NCI-H2029 (cell line): ENCODE measurements at regions not wholly inside any gene's neighbourhood (a gene's known extent, or its start where the extent isn't known, plus 50 kb on each side); places are given as distances from the start of the nearest gene placed in this dataset.

Experiments
- DNase-seq: peaks from one replicate; lab custom pipeline; 2025; lab: John Stamatoyannopoulos, UW

DNA sequence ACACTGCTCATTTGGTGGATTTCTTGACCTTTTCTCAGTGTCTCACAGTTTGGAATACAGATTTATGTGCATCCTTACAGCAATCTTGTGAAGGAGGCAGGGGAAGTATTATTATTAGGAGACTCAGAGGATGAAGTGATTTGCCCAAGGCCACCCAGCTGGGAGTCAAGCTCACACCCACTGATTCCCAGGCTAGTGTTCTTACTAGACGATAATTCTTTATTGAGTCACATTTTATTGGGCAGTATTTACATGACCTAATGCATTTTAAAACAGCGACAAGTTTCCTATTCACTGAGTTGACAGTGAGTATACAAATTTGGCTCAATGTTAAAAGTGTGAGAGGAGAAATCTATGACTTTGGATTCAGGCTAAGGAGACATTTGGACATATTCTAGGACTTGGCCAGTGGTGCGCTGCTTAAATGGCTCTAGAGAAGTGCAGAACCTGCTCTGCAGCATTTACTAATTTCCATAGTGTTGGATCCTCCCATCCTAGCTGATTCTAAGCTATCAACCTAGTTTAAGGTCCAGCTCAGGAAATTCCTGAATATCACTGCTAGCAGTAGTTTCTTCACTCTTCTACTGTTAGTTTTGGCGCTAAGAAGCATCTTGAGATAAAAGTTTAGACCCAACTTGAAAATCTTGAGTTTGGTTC, 199.3 kb downstream of the MTX2 start:
- DNase-seq = no peak

DNA sequence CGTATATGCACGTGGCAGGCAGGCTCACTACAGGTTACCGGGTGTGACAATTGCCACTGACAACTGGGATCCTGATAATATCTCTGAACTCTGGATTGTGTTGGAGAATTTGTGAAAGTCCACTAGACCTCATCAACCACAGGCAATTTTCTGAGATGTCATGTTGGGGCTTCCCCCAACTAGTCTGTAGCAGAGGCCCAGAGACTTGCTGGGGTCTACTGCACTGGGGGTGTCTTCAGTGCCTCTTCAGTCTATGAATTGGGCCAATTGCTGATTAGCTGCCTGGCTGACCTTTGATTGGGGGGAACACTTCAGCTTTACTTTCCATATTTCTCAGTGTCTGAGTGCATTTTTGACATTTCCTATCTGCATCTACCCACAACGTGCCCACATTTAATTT, 201.5 kb downstream of the MTX2 start:
- DNase-seq = no peak

DNA sequence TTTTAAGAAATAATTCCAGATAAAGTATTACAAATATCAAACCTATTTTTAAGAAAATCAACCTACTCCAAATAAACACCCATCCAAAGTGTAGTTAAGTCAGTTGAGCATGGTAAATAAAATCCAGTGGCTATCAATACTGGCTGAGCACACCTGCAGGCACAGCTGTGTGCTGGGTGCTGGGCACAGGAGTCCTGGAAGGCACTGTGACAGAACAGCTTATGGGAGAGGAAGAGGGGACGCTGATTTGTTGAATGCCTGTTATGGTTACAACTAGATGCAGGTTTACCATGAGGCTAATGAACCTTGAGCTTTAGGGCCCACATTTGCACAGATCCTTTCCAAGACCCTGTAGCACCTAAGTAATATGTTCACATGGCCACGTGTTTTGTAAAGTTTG, 202.7 kb downstream of the MTX2 start:
- no peak for DNase-seq

DNA sequence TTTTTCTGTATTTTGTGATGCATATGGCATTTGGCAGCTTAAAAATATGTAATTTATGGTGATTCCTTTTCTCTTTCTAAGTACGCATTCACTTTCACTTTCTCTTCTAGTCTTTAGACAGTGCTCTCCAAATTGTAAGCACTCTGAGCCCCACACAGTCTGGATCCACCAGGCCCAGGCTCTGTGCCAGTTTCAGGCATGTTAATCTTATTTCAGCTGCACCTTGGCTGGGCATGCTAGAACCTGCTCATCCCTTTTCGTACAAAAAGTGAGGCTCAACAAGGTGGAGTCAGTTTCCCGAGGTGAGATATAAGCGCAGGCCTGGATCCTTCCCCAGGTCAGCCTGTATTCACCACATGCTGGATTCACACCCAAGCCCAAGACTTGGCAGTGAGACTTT, 203.9 kb downstream of the MTX2 start:
- peak; percentile 86 for DNase-seq

DNA sequence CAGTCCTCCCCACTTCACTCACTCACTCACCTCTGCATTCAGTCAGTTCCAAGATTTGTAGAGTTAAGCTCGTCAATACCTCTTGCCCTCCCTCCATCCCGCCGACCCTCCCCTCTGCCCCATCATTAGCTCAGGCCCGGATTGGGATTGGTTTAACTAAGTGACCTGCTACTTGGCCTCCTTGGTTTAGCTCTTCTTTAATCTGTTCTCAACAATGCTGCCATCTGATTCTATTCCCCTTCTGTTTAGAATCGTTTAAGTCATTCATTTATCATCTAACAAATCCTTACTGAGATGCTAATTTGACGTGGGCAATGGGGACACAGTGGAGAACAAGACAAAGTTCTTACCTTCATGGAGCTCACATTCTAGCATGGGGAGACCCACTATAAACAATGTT, 204.6 kb downstream of the MTX2 start:
- DNase-seq = no peak

DNA sequence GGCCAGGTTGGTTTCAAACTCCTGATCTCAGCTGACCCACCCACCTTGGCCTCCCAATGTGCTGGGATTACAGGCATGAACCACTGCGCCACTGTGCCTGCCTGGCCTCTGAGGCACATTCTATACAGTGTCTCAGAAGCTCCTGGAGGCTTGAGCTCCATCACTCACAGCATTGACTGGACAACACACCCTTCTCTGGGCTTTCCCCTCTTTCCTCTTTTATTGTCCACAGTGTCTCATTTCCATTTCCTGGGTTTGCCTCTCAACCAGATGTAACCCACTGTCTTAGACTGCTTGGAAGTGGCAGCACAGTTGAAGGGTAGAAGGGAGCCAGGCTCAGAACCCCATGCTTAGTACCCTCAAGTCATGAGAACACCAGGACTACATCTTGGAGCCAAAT, 208.1 kb downstream of the MTX2 start:
- DNase-seq = no peak

DNA sequence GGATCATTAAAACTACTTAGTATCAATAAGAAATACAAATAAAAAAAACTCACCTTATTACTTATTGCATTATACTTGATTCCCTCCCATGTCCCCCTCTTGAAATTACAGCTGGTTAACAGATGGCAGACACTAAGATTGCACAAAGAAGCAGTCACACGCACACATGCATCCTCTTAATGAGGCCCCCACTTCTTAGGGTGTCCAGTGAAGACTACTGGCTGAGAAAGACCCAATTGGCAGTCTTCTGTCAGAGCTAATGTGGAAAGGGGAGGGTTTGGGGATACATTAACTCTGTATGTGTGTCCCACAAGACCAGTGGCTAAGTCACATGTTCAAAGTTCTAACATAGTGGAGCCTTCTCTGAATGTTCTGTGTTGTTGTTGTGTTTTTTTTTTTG, 210.7 kb downstream of the MTX2 start:
- no peak for DNase-seq

DNA sequence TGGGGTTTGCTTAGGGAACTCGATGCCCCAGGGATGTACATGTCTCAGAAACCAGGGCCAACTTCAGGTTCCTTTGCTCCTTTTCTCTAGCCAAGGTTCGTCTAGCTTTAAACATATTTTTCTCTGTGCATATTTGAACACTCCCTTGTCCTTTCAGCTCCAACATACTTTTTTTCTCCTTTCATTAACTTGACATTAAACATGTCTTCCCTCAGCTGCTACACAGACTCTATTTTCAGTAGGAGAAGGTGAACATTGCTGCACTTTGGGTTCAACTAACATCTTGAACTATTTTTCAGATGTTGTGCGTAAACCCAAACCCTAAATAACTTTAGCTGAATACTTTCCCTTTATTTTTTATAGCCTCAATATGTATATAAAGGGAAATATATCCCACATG, 212.9 kb downstream of the MTX2 start:
- DNase-seq = no peak

DNA sequence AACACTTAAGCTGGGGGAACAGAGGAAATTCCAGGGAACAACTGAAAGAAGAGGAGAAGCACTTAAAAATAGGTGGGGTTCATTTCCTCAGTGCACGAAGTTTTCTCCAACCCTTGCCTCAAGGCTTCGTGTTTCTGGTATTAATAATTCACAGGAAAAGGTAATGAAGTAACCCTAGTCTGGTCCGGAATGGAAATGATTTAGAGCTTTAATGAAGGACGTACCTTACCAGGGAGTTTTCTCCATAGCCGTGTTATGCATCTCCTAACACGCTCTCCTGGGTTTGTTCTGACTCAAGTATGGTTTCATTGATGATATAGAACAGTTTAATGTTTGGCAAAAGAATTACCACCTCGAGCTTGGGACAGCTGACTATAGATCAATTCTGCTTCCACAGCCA, 214.2 kb downstream of the MTX2 start:
- DNase-seq = no peak

DNA sequence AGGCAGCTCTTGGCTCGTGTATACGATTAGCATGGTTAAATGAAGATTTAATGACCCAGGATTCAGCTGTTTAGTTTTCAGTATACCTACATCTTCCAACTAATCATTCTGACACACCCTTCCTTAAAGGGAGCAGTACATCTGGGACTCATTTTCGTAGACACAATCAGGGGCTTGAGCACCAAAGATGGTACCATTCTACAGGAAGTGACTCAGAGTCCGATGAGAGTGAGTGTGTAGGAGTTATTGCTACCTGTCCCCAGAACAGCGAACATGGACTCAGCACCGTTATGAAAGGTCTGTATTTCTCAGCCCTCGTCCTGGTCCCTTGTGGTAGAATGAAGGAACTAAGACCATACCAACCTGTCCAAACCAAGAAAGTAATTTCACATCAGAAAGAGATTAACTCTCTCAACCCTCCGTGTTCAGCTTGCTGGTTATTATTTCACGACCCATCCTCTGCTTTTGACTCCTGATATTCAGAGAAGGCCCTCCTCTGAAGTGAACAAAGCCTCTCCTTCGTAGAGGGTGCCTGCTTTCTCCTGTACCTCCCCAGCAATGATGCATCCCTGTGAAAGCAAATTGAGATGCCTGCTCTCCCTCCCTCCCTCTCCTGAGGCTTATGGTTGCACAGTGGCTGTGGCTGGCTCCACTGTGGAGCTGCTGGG, 214.8 kb downstream of the MTX2 start:
- no peak for DNase-seq

DNA sequence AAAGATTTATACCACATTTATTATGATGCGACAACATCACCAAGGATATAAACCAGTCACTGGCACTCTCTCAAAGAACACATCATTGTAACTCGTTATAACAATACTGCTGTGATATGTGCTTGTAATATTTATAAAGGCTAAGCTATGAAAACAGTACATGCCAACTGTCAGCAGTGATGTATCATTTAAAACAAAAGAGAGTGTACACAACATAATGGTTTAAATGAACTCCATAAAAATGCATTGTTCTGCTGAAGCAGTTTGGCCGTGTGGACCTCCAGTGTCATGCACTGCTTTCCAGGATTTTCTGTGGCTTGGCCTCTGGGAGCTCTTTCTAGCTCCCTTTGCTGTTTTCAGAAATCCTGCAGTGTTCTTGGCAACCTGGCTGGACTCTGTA, 215.6 kb downstream of the MTX2 start:
- DNase-seq = no peak

DNA sequence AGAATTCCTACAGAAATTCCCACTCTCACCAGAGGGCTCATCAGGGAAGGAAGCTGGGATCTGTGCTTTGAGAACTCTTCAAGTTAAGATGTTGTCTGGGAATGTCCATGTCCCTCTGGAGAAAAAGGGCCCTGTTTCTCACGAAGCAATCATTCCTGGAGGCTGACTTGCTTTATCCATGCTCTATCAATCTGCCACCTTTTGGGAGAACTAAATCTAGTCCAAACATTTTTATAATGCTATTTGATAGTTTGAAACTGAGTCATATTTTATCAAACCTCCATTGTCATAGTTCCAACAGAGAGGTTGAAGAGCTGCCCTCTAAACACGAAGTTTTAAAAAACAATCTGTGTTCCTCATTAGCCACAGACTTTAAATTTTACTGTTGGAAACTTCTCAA, 219.2 kb downstream of the MTX2 start:
- no peak for DNase-seq

DNA sequence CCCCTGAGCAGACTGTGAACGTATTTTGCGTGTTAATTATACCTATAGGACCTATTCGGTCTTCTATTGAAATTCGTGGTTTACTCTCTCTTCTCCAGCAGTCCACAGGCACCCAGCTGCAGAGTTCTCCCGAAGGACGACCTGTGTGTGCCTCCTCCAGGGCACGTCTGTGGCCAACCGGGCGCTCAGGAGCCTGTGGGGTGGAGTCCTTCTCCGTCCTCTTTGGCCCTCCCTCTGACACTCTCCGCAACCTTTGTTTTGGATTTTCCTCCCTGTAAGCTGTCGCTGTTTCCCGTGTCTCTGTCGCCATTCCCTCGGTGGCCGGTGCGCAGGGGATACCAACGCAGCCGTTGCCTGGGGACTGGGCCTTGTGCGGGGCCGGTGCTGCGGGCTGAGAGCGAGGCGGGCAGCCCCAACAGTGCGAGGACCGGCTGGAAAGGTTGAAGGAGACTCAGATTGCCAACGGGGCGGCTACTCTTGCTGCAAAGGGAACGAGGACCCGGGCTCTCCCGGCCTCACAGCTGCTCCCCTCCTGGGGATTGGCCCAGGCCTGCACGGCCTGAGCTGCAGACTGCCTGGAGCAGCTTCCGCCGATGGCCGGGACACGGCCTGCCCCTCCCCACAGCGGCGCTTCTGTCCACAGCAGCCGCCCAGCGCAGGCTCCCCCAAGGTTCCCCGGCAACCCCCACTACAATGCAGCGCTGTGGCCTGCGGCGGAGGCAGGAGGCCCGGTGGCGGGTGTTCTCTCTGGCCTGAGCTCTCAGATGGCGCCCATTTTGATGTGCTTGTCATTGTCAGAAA, 221.0 kb downstream of the MTX2 start:
- DNase-seq = no peak

DNA sequence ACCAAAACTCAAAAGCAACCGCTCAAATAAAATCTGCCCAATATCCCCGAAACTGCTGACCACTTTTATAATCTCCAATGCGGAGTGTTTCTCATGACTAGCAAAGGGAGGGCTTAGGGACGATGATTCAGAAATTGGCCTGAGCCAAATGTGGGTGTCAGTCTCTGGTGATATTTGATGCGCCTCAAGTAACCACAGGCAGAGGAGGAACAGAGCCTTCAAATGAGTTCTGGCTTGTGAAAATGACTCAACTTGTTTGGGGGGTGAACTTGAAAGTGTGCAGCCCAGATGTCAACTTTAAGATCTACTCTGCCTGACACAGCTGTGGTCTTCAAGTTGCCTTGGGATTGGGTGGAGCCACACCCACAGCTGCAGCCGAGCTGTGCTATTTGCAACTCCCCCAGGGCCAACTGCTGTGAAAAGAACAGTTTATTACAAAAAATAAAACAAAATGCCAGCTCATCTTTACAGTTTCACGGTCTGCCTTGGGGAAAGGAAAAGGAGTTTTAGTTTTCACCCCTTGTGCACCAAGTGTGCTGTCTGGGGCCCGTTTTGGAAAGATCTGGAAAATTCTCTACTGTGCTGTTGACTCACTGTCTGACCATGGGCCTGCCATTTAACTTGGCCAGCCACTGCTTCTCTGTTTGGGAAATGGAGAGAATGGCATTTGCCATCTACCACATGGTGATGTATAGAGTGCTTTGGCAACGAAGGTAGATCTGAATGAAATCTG, 222.1 kb downstream of the MTX2 start:
- DNase-seq = no peak

DNA sequence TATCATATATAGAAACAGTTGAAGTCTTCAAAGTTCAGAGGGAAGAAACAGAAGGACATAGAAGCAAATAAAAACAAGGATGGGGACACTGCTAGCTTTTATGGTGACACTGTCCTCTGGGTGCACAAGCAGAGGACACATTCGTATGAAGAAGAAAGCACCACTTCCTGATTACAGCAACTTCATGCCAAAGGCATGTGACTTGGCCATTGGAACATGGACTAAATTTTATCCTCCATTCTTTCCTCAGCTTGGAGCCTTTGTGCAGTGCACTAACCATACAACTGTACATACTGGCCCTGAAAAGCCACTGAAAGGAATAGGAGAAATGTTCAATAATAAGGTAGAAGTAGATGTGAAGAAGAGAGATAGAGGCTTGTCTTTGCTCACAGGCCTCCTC, 223.3 kb downstream of the MTX2 start:
- no peak for DNase-seq

DNA sequence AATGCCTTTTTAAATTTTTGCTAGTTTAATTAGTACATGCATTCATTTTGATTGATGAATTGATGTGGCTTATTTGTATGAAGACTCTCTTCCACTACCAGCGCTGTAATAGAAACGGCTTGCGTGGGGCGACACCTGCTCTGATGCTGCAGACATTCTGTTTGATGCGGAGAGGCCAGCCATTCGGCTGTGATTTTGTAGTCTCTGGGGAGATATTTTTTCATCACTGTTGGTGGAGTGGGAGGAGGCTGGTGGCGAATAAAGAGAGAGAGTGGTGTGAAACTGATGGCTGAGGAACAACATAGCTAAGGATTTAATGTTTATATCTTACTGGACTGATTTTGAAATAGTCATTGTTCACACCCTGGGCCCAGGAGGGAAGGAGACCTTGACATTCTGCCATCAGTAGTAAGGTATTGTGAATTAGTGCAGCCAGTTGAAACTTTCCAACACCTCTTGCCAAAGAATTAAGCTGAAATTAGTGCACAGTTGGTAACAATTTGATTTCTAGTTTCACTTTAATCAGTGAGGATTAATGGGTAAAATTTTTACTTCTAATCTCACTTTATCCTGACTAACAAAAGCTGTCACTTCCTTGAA, 224.1 kb downstream of the MTX2 start:
- no peak for DNase-seq

DNA sequence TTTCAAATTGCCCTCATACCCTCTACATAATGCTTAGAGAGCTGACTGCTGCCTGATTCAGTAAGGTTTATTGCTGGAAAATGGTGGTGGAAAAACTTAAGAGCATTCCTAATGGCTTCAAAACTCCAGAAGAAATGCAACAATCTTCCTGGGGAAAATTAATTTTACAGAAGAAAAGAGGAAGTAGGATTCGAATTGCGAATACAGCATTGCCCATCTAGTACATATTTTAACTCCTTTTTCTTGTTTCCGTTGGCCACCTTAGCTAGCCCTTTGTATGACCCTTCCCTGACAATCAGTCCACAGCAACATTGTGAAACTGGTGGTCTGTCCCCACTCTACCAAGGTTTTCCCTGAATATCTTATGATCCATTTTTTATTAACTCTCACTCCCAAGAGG, 224.7 kb downstream of the MTX2 start:
- DNase-seq = no peak

DNA sequence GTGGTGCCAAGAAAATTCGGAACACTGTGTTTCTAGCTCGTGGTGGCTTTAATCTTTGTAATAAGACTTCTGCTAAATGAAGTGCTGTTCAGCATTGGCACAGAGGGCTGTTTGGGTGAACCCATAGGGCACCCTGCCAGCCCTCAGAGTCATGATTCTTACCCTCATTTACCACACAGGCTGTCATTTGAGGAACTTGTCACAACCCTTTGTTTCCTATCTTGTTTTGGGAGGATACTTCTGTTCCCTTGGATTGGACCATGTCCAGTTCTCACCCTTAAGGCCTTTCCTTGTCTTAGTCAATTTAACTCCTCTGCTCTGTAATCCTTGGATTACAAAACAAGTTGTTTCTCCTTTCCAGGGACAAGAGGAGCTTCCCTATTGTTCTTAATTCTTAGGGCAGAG, 225.7 kb downstream of the MTX2 start:
- peak; percentile 39 for DNase-seq

DNA sequence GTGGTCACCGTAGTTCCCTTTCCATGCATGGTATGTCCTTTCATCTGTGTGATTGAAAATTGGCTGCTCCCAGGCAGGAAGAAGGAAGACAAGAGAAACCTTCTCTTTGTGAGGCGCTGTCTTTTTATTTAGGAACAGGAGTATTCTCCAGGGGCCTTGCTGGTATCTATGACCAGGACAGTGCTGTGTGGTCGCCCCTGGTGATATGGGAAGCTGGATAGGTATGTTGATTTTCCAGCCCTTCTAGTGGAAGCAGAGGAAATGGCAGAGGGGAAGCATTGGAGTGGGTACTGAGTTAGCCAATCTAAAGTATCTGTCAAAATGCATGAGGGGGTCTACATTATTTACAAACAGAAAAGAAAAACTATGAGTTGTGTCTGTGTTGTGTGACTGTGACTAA, 226.6 kb downstream of the MTX2 start:
- DNase-seq = no peak

DNA sequence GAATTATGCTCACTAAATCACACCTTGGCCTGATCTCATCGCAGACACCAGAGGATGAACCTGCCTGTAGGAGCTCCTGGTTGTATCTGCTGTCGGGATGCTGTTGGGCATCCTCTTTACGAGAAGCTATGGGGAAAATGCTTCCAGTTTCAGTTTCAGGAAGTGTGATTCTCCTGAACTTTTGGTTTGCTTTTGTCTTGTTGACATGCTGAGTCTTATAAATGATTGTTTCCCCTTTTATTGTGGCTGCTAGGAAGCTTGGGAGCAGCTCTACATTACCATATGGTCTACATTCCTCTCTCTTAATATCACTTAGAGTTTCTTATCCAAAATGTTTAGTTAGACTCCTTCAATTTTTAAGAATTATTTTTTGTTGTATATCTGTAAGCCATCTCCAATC, 227.5 kb downstream of the MTX2 start:
- no peak for DNase-seq

DNA sequence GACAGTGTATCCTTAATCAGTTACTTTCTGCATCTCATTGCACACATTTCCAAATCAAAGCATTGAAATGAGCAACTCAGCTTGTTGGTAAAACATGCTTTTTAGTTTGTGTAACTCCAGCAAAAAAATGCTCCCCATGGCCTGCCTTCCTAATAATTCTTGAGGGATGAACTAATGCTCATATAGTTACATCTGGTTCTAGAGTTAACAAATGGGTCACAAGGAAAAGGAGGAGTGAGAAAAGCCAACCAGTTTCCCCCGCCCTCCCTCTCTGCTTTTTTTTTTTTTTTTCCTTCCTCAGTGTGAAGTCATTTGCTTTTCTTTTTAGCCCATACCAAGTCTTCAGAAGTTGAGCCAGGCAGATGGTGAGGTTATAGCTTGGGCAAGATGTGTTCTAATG, 231.7 kb downstream of the MTX2 start:
- no peak for DNase-seq

DNA sequence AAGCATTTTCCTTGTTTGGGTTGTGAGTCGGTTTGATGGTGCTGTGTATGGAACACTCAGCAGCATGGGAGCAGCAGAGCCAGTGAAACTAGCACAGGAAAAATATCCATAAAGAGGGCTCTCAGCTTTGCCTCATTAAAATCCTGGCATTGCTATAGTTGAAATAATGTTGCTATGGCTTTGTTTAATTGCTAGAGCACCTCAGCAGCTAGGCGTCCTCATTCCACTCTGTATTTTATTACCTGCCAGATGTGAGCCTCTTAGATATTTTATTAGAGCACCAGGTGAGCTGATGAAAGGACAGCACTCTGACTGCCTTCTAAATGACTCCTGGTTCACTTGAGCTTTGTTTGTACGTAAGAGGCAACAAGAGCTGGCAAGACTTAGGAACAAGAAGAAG, 232.4 kb downstream of the MTX2 start:
- peak; percentile 75 for DNase-seq
